Activated naive CD4-positive, alpha-beta T cell treated with anti-CD3 and anti-CD28 coated beads, Interleukin-2, amount 10 ng/mL, durations not matched to agents 7 days and 5 days (primary cell): ENCODE measurements at regions not wholly inside any gene's neighbourhood (a gene's known extent, or its start where the extent isn't known, plus 50 kb on each side); places are given as distances from the start of the nearest gene placed in this dataset.
"Not testable (repeated sequence)": the region's sequence is repeated elsewhere in the genome, so short reads cannot be mapped to it uniquely, and the experiment has no call there.

Experiments used
- CTCF ChIA-PET: fragments of 350-600 bp; sonication (Branson Sonifier 250); formaldehyde crosslinking; loops from one replicate; lab custom pipeline; 2021; ENCODE audit warnings: antibody characterized with exemption; lab: Charles Lee
- DNase-seq: peaks from one replicate; pipeline ENCODE4 v3.0.0-alpha.2; 2020
- H3K27ac Mint-ChIP-seq: one replicate; pipeline ENCODE4 v1.8.0; 2021; ENCODE audit warnings: mild to moderate bottlenecking, moderate library complexity, mixed read lengths
- H3K27me3 Mint-ChIP-seq: one replicate; pipeline ENCODE4 v1.8.0; 2021; ENCODE audit warnings: mild to moderate bottlenecking, mixed read lengths
- H3K36me3 Mint-ChIP-seq: one replicate; pipeline ENCODE4 v1.8.0; 2021; ENCODE audit warnings: mixed read lengths
- H3K4me1 Mint-ChIP-seq: one replicate; pipeline ENCODE4 v1.8.0; 2021; ENCODE audit warnings: mixed read lengths
- H3K4me3 Mint-ChIP-seq: one replicate; pipeline ENCODE4 v1.8.0; 2021; ENCODE audit warnings: mild to moderate bottlenecking, moderate library complexity, mixed read lengths
- H3K9me3 Mint-ChIP-seq: one replicate; pipeline ENCODE4 v1.8.0; 2021; ENCODE audit warnings: mixed read lengths

GRCh38 chr7:89655946-89656345 lies 498.3 kb upstream of the STEAP1 start:
- CTCF ChIA-PET: no interaction called here
- no peak for DNase-seq
- H3K27ac Mint-ChIP-seq: no peak overlapping the region
- no peaks in the 10 kb centered on the region for H3K9me3 Mint-ChIP-seq
- H3K4me1 Mint-ChIP-seq: no peaks in the 10 kb centered on the region
- H3K36me3 Mint-ChIP-seq: no peaks in the 10 kb centered on the region
- no peaks in the 10 kb centered on the region for H3K27me3 Mint-ChIP-seq
- no peak overlapping the region for H3K4me3 Mint-ChIP-seq

DNA sequence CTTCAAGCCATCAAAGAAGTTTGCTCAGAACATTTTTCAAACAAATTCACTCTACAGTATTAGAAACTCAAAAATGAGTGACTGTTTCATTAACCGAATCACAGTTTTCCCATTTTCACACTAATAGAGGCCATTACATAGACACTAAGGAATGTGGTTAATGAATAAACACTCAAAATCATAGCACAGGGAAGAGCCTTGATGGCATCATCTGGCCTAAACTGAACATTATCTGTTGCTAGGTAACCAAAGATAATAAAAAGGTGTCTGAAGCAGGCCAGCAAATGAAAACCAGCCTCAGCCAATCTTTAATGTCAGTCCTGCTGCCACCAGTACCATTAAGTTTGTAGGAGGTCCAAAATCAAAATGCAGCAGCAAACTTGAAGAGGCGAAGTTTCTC lies 492.4 kb upstream of the STEAP1 start:
- no peak for DNase-seq
- no peaks in the 10 kb centered on the region for H3K9me3 Mint-ChIP-seq
- no peaks in the 10 kb centered on the region for H3K36me3 Mint-ChIP-seq
- no peaks in the 10 kb centered on the region for H3K27me3 Mint-ChIP-seq
- H3K4me1 Mint-ChIP-seq: no peaks in the 10 kb centered on the region
- H3K4me3 Mint-ChIP-seq: no peak overlapping the region
- CTCF ChIA-PET: no interaction called here
- no peak overlapping the region for H3K27ac Mint-ChIP-seq

DNA sequence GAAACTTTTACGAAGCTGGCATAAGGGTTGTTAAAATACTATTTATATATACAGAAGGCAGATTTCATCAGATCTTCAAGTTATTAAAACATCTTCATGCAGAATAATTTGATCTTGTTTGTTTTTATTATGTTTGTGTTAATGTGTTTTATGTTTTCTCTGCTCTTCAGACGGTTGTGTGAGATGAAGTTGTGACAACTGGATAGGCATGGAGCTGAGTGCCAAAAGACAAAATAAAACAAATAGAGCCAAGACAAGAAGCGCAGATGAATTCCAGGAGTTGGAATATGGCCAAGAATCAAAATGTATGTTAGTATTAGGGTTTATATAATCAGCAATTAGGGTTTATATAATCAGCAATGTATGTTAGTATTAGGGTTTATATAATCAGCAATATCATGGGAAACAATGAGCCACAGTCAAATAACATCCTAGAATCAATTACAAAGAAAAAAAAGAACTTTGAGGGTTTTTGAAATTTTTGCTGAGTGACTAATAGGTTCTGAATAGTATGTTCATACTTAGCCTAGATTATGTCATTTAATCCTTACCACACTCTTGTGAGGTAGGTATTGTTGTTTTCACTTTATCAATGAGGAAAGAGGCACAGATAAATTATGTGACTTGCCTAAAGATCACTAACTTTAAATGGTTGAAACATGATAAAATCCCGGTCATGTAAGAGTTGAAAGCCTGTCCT lies 488.0 kb upstream of the STEAP1 start:
- H3K36me3 Mint-ChIP-seq: no peaks in the 10 kb centered on the region
- no peaks in the 10 kb centered on the region for H3K9me3 Mint-ChIP-seq
- no peak for DNase-seq
- H3K27ac Mint-ChIP-seq: no peak overlapping the region
- CTCF ChIA-PET: no interaction called here
- no peak overlapping the region for H3K4me3 Mint-ChIP-seq
- no peaks in the 10 kb centered on the region for H3K27me3 Mint-ChIP-seq
- no peaks in the 10 kb centered on the region for H3K4me1 Mint-ChIP-seq

DNA sequence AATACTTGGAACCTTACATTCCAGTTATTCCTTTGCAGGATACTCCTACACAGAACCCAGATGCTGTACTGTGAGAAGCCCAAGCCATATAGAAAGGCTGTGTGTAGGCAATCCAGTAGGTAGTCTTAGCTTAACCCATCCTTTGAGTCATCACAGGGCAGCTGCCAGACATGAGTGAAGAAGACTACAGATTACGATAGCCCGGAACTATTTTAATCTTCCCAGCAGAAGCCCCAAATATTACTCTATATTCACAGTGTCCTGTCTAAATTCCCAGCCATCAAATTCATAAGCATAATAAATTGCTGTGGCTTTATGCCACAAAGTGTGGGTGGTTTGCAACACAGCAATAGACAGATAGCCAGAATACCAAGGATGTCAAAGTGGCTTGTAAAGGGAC lies 474.1 kb upstream of the STEAP1 start:
- no peak for DNase-seq
- Mint-ChIP-seq H3K36me3 (no peaks in the 10 kb centered on the region), H3K27ac (no peak overlapping the region), H3K9me3 (no peaks in the 10 kb centered on the region), H3K4me1 (no peaks in the 10 kb centered on the region), H3K27me3 (no peaks in the 10 kb centered on the region), H3K4me3 (no peak overlapping the region)
- CTCF ChIA-PET: no interaction called here

DNA sequence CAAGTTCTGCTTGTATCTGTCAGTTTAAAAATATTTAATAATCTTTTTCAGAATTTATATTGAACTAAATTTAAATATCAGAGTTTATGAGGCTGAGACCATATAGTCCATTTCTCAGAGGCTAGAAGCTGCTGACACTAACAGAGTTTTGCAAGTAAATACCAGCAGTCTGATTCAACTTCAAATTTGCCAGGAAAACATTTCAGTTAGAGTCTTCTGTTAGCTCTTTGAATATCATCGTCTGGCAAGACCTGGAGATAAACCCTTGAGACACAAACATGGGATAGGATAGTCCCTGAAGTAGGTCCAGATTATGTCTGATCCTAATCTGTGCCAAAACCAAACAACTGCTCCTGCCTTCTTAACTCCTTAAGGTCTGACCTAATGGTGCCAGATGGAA lies 472.8 kb upstream of the STEAP1 start:
- H3K36me3 Mint-ChIP-seq: no peaks in the 10 kb centered on the region
- CTCF ChIA-PET: interaction anchor here (0.5 kb wide), 1 partner anchor 1332 kb away, joined by 3 read pairs; no protein-coding TSS in a partner anchor

DNA sequence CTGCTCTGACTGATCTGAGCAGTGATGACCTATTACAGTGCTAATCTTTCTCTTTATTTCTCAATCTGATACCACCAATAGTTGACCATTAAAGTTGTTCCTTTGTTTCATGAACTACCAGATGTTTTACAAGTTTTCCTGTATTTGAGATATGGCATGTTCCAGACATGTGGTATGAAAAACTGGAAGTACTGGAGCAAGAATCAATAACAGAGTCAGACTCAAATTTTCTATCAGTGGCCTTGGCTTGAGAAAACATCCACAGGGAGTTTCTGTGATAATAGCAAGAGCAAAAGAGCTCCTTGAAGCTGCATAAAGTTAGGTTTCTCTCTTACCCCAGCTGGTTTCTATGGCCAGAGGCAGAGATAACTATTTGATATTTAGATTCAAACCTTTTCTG lies 469.0 kb upstream of the STEAP1 start:
- H3K4me1 Mint-ChIP-seq: no peaks in the 10 kb centered on the region
- no peak for DNase-seq
- H3K4me3 Mint-ChIP-seq: no peak overlapping the region
- no peak overlapping the region for H3K27ac Mint-ChIP-seq
- no peaks in the 10 kb centered on the region for H3K27me3 Mint-ChIP-seq
- H3K36me3 Mint-ChIP-seq: no peaks in the 10 kb centered on the region
- no peaks in the 10 kb centered on the region for H3K9me3 Mint-ChIP-seq
- CTCF ChIA-PET: no interaction called here

More for the DNA sequence above, 472.8 kb upstream of the STEAP1 start:
- Mint-ChIP-seq H3K4me3 (no peak overlapping the region), H3K9me3 (no peaks in the 10 kb centered on the region), H3K27me3 (no peaks in the 10 kb centered on the region), H3K4me1 (no peaks in the 10 kb centered on the region), H3K27ac (no peak overlapping the region)
- DNase-seq: no peak

GRCh38 chr7:89687211-89687610 lies 467.1 kb upstream of the STEAP1 start:
- Mint-ChIP-seq H3K27ac (no peak overlapping the region), H3K4me3 (no peak overlapping the region), H3K4me1 (no peaks in the 10 kb centered on the region), H3K9me3 (no peaks in the 10 kb centered on the region), H3K36me3 (no peaks in the 10 kb centered on the region), H3K27me3 (no peaks in the 10 kb centered on the region)
- no peak for DNase-seq
- CTCF ChIA-PET: interaction anchor here (0.6 kb wide), 1 partner anchor 1522 kb away, joined by 3 read pairs; no protein-coding TSS in a partner anchor

- no peak overlapping the region for H3K4me3 Mint-ChIP-seq
- no peak for DNase-seq
- H3K27ac Mint-ChIP-seq: no peak overlapping the region
- no peaks in the 10 kb centered on the region for H3K9me3 Mint-ChIP-seq
- H3K4me1 Mint-ChIP-seq: no peaks in the 10 kb centered on the region
- CTCF ChIA-PET: no interaction called here
- H3K36me3 Mint-ChIP-seq: no peaks in the 10 kb centered on the region
- H3K27me3 Mint-ChIP-seq: no peaks in the 10 kb centered on the region
These were observed 459.0 kb upstream of the STEAP1 start for GRCh38 chr7:89695241-89695640.

DNA sequence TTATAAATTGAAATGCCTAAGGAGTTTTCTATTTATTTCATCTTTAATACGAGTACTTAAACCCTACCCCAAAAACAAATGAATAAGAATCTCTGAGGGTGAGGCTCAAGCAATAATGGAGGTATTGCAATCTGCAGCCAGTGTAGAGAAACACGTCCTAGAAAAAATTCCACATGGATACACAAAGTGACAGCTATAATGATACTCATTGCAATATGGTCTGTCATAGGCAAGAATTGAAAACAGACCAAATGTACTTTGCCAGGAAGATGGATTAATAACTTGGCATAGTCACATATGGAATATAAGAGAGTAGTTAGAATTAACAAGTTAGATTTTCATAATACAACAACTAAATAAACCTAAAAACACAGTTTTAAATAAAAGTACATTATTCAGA lies 440.1 kb upstream of the STEAP1 start:
- no peaks in the 10 kb centered on the region for H3K36me3 Mint-ChIP-seq
- H3K9me3 Mint-ChIP-seq: no peaks in the 10 kb centered on the region
- H3K4me1 Mint-ChIP-seq: no peaks in the 10 kb centered on the region
- no peak for DNase-seq
- H3K27ac Mint-ChIP-seq: no peak overlapping the region
- H3K4me3 Mint-ChIP-seq: no peak overlapping the region
- H3K27me3 Mint-ChIP-seq: no peaks in the 10 kb centered on the region
- CTCF ChIA-PET: interaction anchor here (0.6 kb wide), 1 partner anchor 600 kb away, joined by 4 read pairs; no protein-coding TSS in a partner anchor

DNA sequence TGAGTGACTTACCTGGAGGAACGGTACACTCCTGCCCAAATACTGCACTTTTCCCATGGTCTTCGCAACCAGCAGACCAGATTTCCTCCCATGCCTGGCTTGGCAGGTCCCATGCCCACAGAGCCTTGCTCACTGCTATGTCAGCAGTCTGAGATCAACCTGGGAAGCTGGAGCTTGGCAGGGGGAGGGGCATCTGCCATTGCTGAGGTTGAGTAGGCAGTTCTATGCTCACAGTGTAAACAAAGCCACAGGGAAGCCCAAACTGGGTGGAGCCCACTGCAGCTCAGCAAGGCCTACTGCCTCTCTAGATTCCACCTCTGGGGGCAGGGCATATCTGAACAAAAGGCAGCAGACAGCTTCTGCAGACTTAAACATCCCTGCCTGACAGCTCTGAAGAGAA lies 435.3 kb upstream of the STEAP1 start:
- H3K27ac Mint-ChIP-seq, H3K4me1 Mint-ChIP-seq, DNase-seq, CTCF ChIA-PET, H3K4me3 Mint-ChIP-seq, H3K9me3 Mint-ChIP-seq, H3K36me3 Mint-ChIP-seq, H3K27me3 Mint-ChIP-seq: not testable (repeated sequence)

GRCh38 chr7:89728481-89728880 lies 425.8 kb upstream of the STEAP1 start:
- CTCF ChIA-PET: no interaction called here
- Mint-ChIP-seq H3K27me3 (no peaks in the 10 kb centered on the region), H3K9me3 (no peaks in the 10 kb centered on the region), H3K36me3 (no peaks in the 10 kb centered on the region), H3K4me1 (no peaks in the 10 kb centered on the region), H3K4me3 (no peak overlapping the region), H3K27ac (no peak overlapping the region)
- DNase-seq: no peak

GRCh38 chr7:89731751-89732445 lies 422.4 kb upstream of the STEAP1 start:
- no peak overlapping the region for H3K4me3 Mint-ChIP-seq

DNA sequence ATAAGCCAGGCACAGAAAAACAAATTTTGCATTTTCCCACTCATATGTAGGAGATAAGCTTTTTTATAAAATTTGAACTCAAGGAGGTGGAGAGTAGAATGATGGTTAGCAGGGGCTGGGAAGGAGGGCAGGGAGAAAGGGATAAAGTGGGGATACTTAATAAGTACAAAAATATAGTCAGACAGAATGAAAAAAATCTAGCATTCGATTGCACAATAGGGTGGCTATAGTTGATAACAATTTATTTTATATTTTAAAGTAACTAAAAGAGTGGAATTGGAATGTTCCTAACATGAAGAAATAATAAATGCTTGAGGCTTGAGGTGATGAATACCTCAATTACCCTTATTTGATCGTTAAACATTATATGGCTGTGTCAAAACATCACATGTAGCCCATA lies 415.7 kb upstream of the STEAP1 start:
- no peaks in the 10 kb centered on the region for H3K4me1 Mint-ChIP-seq
- no peak for DNase-seq

More at GRCh38 chr7:89731751-89732445, 422.4 kb upstream of the STEAP1 start:
- no peak overlapping the region for H3K27ac Mint-ChIP-seq
- H3K9me3 Mint-ChIP-seq: no peaks in the 10 kb centered on the region
- no peaks in the 10 kb centered on the region for H3K4me1 Mint-ChIP-seq
- H3K36me3 Mint-ChIP-seq: no peaks in the 10 kb centered on the region
- H3K27me3 Mint-ChIP-seq: no peaks in the 10 kb centered on the region
- DNase-seq: no peak
- CTCF ChIA-PET: no interaction called here

GRCh38 chr7:89757910-89758309 lies 396.4 kb upstream of the STEAP1 start:
- H3K36me3 Mint-ChIP-seq: no peaks in the 10 kb centered on the region
- H3K27ac Mint-ChIP-seq: no peak overlapping the region
- no peaks in the 10 kb centered on the region for H3K27me3 Mint-ChIP-seq
- H3K4me3 Mint-ChIP-seq: no peak overlapping the region
- DNase-seq: no peak
- H3K4me1 Mint-ChIP-seq: no peaks in the 10 kb centered on the region
- CTCF ChIA-PET: no interaction called here
- no peaks in the 10 kb centered on the region for H3K9me3 Mint-ChIP-seq

More for the DNA sequence above, 415.7 kb upstream of the STEAP1 start:
- no peak overlapping the region for H3K4me3 Mint-ChIP-seq
- CTCF ChIA-PET: no interaction called here
- no peak overlapping the region for H3K27ac Mint-ChIP-seq
- no peaks in the 10 kb centered on the region for H3K27me3 Mint-ChIP-seq
- H3K36me3 Mint-ChIP-seq: no peaks in the 10 kb centered on the region
- no peaks in the 10 kb centered on the region for H3K9me3 Mint-ChIP-seq

- Mint-ChIP-seq H3K27ac (no peak overlapping the region), H3K36me3 (no peaks in the 10 kb centered on the region), H3K4me3 (no peak overlapping the region), H3K9me3 (no peaks in the 10 kb centered on the region), H3K27me3 (no peaks in the 10 kb centered on the region), H3K4me1 (no peaks in the 10 kb centered on the region)
- DNase-seq: no peak
- CTCF ChIA-PET: no interaction called here
These were observed 393.6 kb upstream of the STEAP1 start for GRCh38 chr7:89760690-89761089.
